ENCODE measurements at regions not wholly inside any gene's neighbourhood (a gene's known extent, or its start where the extent isn't known, plus 50 kb on each side); places are given as distances from the start of the nearest gene placed in this dataset.
"Not testable (repeated sequence)": the region's sequence is repeated elsewhere in the genome, so short reads cannot be mapped to it uniquely, and the experiment has no call there.

DNA sequence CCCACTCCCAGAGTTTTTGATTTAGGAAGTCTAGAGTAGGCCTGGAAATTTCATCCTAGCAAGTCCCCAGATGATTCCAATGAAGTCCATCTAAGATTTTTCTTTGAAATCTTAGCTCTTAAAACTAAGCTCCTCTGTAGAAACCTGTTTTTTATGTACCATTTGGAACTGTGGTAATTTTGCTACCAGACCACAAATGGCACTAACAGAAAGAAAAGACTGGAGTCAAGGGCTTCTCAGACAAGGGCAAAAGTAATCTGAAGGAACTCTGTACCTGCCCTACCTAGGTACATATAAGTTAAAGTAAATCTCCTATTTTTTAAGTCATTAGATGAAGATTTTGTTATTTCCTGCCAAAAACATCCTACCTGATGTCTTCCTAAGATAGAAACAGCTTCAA, 155.0 kb upstream of the HTR1E start:
- TF ChIP-seq, protein P1, sequence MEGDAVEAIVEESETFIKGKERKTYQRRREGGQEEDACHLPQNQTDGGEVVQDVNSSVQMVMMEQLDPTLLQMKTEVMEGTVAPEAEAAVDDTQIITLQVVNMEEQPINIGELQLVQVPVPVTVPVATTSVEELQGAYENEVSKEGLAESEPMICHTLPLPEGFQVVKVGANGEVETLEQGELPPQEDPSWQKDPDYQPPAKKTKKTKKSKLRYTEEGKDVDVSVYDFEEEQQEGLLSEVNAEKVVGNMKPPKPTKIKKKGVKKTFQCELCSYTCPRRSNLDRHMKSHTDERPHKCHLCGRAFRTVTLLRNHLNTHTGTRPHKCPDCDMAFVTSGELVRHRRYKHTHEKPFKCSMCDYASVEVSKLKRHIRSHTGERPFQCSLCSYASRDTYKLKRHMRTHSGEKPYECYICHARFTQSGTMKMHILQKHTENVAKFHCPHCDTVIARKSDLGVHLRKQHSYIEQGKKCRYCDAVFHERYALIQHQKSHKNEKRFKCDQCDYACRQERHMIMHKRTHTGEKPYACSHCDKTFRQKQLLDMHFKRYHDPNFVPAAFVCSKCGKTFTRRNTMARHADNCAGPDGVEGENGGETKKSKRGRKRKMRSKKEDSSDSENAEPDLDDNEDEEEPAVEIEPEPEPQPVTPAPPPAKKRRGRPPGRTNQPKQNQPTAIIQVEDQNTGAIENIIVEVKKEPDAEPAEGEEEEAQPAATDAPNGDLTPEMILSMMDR (IDR thresholded peaks at IDR 0.05; ENCODE audit: borderline replicate concordance, extremely low read depth, insufficient read depth): no peak
- Histone ChIP-seq H3K4me1 (ENCODE audit: control insufficient read depth in 2 of 3, insufficient read depth in 2 of 3, low read depth in 1 of 3, low read length in 3 of 3) (no peaks in the 10 kb centered on the region), H3K27me3 (ENCODE audit: control insufficient read depth, insufficient read depth, low read length) (no peaks in the 10 kb centered on the region), H3K9me3 (ENCODE audit: control insufficient read depth in 2 of 3, insufficient read depth in 1 of 3, low read length in 3 of 3) (no peaks in the 10 kb centered on the region), H3K4me3 (ENCODE audit: low read length in 3 of 3) (no peak overlapping the region), H3K9ac (ENCODE audit: low read length in 3 of 3) (no peak overlapping the region), H3K27ac (ENCODE audit: low read depth in 2 of 2, low read length in 2 of 2) (no peak overlapping the region), H3K36me3 (ENCODE audit: control insufficient read depth in 2 of 3, insufficient read depth in 3 of 3, low read length in 3 of 3) (no peaks in the 10 kb centered on the region)
- FAIRE-seq: no peak
- DNase-seq: no peak
- intact Hi-C loops (cut with DNase I): no loop called here

DNA sequence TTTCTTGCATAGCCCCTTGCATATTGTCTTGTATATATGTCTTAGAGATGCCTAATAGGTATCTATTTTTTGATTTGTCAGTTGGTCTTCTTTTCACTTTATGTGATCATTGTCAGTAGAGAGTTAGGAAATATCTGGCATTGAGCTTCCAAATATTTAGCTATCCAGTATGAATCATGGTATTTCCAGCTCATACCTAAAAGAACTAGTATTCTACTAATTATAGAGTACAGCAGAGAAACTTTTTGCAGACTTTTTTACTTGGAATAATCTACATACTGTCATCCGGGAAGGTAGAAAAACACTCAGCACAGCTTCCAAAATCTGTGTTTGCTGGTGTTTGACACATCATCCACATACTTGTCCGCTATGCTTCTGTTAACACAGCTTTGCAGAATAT, 156.4 kb upstream of the HTR1E start:
- no peak for DNase-seq
- Histone ChIP-seq H3K27ac (ENCODE audit: low read depth in 2 of 2, low read length in 2 of 2) (no peak overlapping the region), H3K4me3 (ENCODE audit: low read length in 3 of 3) (no peak overlapping the region), H3K27me3 (ENCODE audit: control insufficient read depth, insufficient read depth, low read length) (no peaks in the 10 kb centered on the region), H3K9ac (ENCODE audit: low read length in 3 of 3) (no peak overlapping the region), H3K9me3 (ENCODE audit: control insufficient read depth in 2 of 3, insufficient read depth in 1 of 3, low read length in 3 of 3) (no peaks in the 10 kb centered on the region), H3K36me3 (ENCODE audit: control insufficient read depth in 2 of 3, insufficient read depth in 3 of 3, low read length in 3 of 3) (no peaks in the 10 kb centered on the region), H3K4me1 (ENCODE audit: control insufficient read depth in 2 of 3, insufficient read depth in 2 of 3, low read depth in 1 of 3, low read length in 3 of 3) (no peaks in the 10 kb centered on the region)
- intact Hi-C loops (cut with DNase I): no loop called here
- FAIRE-seq: no peak
- TF ChIP-seq, protein P1 (IDR thresholded peaks at IDR 0.05; ENCODE audit: borderline replicate concordance, extremely low read depth, insufficient read depth): no peak

DNA sequence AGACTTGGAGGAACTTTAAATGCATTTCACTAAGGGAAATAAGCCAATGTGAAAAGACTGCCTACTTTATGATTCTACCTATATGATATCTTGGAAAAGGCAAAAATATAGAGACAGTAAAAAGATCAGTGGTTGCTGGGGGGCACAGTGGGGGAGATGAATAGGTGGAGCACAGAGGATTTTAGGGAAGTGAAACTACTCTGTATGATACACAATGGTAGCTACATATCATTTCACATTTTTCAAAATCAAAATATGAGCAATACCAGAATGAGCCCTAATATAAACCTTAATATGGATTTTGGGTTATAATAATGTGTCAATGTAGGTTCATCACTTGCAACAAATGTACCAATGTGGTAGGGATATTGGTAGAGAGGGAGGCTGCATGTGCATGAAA, 161.4 kb upstream of the HTR1E start:
- intact Hi-C loops (cut with DNase I): no loop called here
- Histone ChIP-seq H3K27me3 (ENCODE audit: control insufficient read depth, insufficient read depth, low read length) (no peaks in the 10 kb centered on the region), H3K9me3 (ENCODE audit: control insufficient read depth in 2 of 3, insufficient read depth in 1 of 3, low read length in 3 of 3) (no peaks in the 10 kb centered on the region), H3K9ac (ENCODE audit: low read length in 3 of 3) (no peak overlapping the region), H3K36me3 (ENCODE audit: control insufficient read depth in 2 of 3, insufficient read depth in 3 of 3, low read length in 3 of 3) (no peaks in the 10 kb centered on the region), H3K4me1 (ENCODE audit: control insufficient read depth in 2 of 3, insufficient read depth in 2 of 3, low read depth in 1 of 3, low read length in 3 of 3) (no peaks in the 10 kb centered on the region), H3K4me3 (ENCODE audit: low read length in 3 of 3) (no peak overlapping the region), H3K27ac (ENCODE audit: low read depth in 2 of 2, low read length in 2 of 2) (no peak overlapping the region)
- FAIRE-seq (no peak), DNase-seq (no peak)
- TF ChIP-seq, protein P1 (IDR thresholded peaks at IDR 0.05; ENCODE audit: borderline replicate concordance, extremely low read depth, insufficient read depth): no peak

DNA sequence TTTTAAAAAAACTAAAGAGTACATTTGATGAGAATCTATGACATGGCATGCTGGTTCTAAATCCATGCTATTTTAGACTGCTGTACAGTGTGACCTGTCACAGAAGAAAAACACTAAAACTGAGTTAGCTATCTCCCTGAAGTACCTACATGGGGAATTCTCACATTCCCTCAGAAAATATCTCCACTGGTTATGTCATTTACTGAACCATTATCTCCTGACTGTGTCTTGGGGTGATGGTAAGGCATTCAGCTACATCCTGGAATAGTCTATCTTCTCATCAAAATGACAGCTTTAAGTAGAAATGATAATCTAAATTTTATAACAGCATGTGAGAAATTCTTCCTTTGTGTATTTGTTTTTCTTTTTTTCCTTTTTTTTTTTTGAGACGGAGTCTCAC, 172.1 kb upstream of the HTR1E start:
- Histone ChIP-seq H3K36me3 (ENCODE audit: control insufficient read depth in 2 of 3, insufficient read depth in 3 of 3, low read length in 3 of 3) (no peaks in the 10 kb centered on the region), H3K4me3 (ENCODE audit: low read length in 3 of 3) (no peak overlapping the region), H3K27me3 (ENCODE audit: control insufficient read depth, insufficient read depth, low read length) (no peaks in the 10 kb centered on the region), H3K9ac (ENCODE audit: low read length in 3 of 3) (no peak overlapping the region), H3K4me1 (ENCODE audit: control insufficient read depth in 2 of 3, insufficient read depth in 2 of 3, low read depth in 1 of 3, low read length in 3 of 3) (no peaks in the 10 kb centered on the region), H3K9me3 (ENCODE audit: control insufficient read depth in 2 of 3, insufficient read depth in 1 of 3, low read length in 3 of 3) (no peaks in the 10 kb centered on the region), H3K27ac (ENCODE audit: low read depth in 2 of 2, low read length in 2 of 2) (no peak overlapping the region)
- no peak for DNase-seq
- FAIRE-seq: no peak
- TF ChIP-seq, protein P1 (IDR thresholded peaks at IDR 0.05; ENCODE audit: borderline replicate concordance, extremely low read depth, insufficient read depth): no peak
- intact Hi-C loops (cut with DNase I): no loop called here

DNA sequence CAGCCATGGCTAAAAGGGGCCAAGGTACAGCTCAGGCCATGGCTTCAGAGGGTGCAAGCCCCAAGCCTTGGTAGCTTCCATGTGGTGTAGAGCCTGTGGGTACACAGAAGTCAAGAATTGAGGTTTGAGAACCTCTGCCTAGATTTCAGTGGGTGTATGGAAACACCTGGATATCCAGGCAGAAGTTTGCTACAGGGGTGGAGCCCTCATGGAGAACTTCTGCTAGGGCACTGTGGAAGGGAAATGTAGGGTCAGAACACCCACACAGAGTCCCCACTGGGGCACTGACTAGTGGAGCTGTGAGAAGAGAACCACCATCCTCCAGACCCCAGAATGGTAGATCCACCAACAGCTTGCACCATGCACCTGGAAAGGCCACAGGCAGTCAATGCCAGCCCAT, 177.4 kb upstream of the HTR1E start:
- H3K36me3 ChIP-seq (ENCODE audit: control insufficient read depth in 2 of 3, insufficient read depth in 3 of 3, low read length in 3 of 3); H3K27ac ChIP-seq (ENCODE audit: low read depth in 2 of 2, low read length in 2 of 2); H3K9ac ChIP-seq (ENCODE audit: low read length in 3 of 3); H3K4me1 ChIP-seq (ENCODE audit: control insufficient read depth in 2 of 3, insufficient read depth in 2 of 3, low read depth in 1 of 3, low read length in 3 of 3); FAIRE-seq; H3K9me3 ChIP-seq (ENCODE audit: control insufficient read depth in 2 of 3, insufficient read depth in 1 of 3, low read length in 3 of 3); DNase-seq; H3K4me3 ChIP-seq (ENCODE audit: low read length in 3 of 3); intact Hi-C loops (cut with DNase I); H3K27me3 ChIP-seq (ENCODE audit: control insufficient read depth, insufficient read depth, low read length): not testable (repeated sequence)

Measured in kidney (tissue), 13 donors.